Tibial nerve (tissue), 3 donors: ENCODE measurements at regions not wholly inside any gene's neighbourhood (a gene's known extent, or its start where the extent isn't known, plus 50 kb on each side); places are given as distances from the start of the nearest gene placed in this dataset.

Experiments used
- EP300 ChIP-seq, 2 donors: sonication (generic); formaldehyde crosslinking; IDR thresholded peaks; one replicate each; pipeline ENCODE4 v1.6.1; 2017; ENCODE audit warnings: antibody characterized with exemption in 2 of 2, mild to moderate bottlenecking in 1 of 2
- POLR2A ChIP-seq, 2 donors: fragments of 450-650 bp; IDR thresholded peaks; one replicate each; pipeline ENCODE4 v1.6.1; 2017; ENCODE audit warnings: antibody characterized with exemption in 2 of 2, mild to moderate bottlenecking in 2 of 2, moderate library complexity in 2 of 2

DNA sequence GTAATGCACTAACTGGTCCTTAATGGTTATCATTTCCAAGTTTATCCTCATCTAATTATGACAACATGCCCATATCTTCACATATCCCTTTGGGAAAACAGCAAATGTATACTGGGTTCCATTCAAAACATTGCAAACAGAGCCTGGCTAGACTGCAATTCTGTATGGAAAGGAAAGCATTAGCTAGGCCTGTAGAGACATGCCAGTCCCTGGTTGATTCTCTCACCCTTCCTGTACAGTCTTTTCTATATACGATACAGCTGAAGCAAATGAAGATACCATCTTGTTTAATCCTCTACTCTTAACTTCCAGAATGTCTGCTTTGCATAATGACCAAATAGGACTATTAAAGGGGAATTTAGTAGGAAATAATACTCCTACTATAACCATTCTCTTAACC, 294.4 kb upstream of the MC4R start:
- TF ChIP-seq EP300 (IDR thresholded peaks at IDR 0.05): no peak
- no peak for TF ChIP-seq POLR2A (IDR thresholded peaks at IDR 0.05)
